Endothelial cell of umbilical vein (primary cell): ENCODE measurements at regions not wholly inside any gene's neighbourhood (a gene's known extent, or its start where the extent isn't known, plus 50 kb on each side); places are given as distances from the start of the nearest gene placed in this dataset.

Experiments
- JUN ChIP-seq: IDR thresholded peaks from 2 replicates; pipeline ENCODE4 v1.6.1; 2011; ENCODE audit warnings: borderline replicate concordance, low read depth; ENCODE audit not compliant: insufficient read length, insufficient read depth
- POLR2AphosphoS5 ChIP-seq: IDR thresholded peaks from 2 replicates; pipeline ENCODE4 v1.6.1; 2012; ENCODE audit warnings: low read depth, mild to moderate bottlenecking, control low read depth, low read length, moderate library complexity; ENCODE audit not compliant: insufficient read depth
- TF ChIP-seq, protein P1 (sequence below), 2 donors: IDR thresholded peaks; 1 replicate in 1 of 2; 2 replicates in 1 of 2; pipeline ENCODE4 v1.5.1; 2011; ENCODE audit warnings: low read length in 2 of 2, mild to moderate bottlenecking in 2 of 2, moderate library complexity in 2 of 2, control low read depth in 1 of 2, inconsistent platforms in 1 of 2, low read depth in 1 of 2; ENCODE audit not compliant: insufficient read depth in 1 of 2; ENCODE audit errors: extremely low read depth in 1 of 2

DNA sequence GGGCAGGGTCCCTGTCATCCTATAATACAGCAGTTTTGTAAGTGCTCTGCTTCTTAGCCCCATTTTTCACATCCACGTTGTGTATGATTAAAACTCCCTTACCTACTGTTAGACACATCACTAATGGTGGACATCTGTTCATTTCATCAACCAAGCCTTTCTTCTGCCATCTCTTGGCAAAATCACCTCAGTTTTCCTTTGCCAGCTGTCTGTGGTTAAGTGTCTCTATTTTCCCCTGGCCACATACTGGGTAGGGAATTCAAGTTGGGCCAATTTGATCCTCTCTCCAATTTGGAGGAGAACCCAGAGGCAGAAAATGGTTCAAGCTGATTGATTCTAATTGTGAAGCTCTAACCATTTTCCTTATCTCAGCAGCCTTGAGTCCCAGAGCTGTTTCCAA is 436.1 kb downstream of the PCDH7 start:
- TF ChIP-seq, protein P1, sequence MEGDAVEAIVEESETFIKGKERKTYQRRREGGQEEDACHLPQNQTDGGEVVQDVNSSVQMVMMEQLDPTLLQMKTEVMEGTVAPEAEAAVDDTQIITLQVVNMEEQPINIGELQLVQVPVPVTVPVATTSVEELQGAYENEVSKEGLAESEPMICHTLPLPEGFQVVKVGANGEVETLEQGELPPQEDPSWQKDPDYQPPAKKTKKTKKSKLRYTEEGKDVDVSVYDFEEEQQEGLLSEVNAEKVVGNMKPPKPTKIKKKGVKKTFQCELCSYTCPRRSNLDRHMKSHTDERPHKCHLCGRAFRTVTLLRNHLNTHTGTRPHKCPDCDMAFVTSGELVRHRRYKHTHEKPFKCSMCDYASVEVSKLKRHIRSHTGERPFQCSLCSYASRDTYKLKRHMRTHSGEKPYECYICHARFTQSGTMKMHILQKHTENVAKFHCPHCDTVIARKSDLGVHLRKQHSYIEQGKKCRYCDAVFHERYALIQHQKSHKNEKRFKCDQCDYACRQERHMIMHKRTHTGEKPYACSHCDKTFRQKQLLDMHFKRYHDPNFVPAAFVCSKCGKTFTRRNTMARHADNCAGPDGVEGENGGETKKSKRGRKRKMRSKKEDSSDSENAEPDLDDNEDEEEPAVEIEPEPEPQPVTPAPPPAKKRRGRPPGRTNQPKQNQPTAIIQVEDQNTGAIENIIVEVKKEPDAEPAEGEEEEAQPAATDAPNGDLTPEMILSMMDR (IDR thresholded peaks at IDR 0.05; ENCODE audit: extremely low read depth in 1 of 2, insufficient read depth in 1 of 2, low read depth in 1 of 2, low read length in 2 of 2): no peak
- TF ChIP-seq POLR2AphosphoS5 (no peak), JUN (no peak)
